IMR-90 (cell line): ENCODE measurements at regions not wholly inside any gene's neighbourhood (a gene's known extent, or its start where the extent isn't known, plus 50 kb on each side); places are given as distances from the start of the nearest gene placed in this dataset.

Experiments
- ATAC-seq: fragments of 200-7000 bp; cut with Tn5 transposase; 2 replicates; pipeline ENCODE4 v1.9.1; 2020; ENCODE audit warnings: low read depth, mild to moderate bottlenecking, moderate library complexity
- BruUV-seq: library from RNA; stranded (reverse); fragments of 400-500 nt; replicated peaks from 2 replicates; lab custom pipeline; 2021; lab: Mats Ljungman, UMichigan
- CTCF ChIA-PET: fragments of 300-600 bp; formaldehyde crosslinking; extraction: SDS; loops from one replicate; lab custom pipeline; 2021; ENCODE audit warnings: antibody characterized with exemption; lab: Yijun Ruan, JAX
- POLR2A ChIA-PET: fragments of 300-600 bp; sonication (Branson Sonifier 250); formaldehyde crosslinking; loops from one replicate; lab custom pipeline; 2022; ENCODE audit warnings: antibody characterized with exemption; ENCODE audit not compliant: unreplicated experiment; lab: Charles Lee
- DNase-seq: peaks from one replicate; pipeline ENCODE4 v3.0.0; 2013
- H2AFZ ChIP-seq: replicated peaks from 2 replicates; pipeline ENCODE3; 2013; ENCODE audit warnings: low read length, mild to moderate bottlenecking; ENCODE audit not compliant: poor library complexity
- H2AK5ac ChIP-seq: 2 replicates; pipeline ENCODE4 v1.6.1; 2013; ENCODE audit warnings: low read depth, low read length, inconsistent platforms
- H2AK9ac ChIP-seq: replicated peaks from 2 replicates; pipeline ENCODE3; 2013; ENCODE audit warnings: mild to moderate bottlenecking, low read depth, low read length, moderate library complexity; ENCODE audit not compliant: poor library complexity
- H2BK120ac ChIP-seq: 2 replicates; pipeline ENCODE4 v1.6.1; 2013; ENCODE audit warnings: low read depth, low read length, inconsistent platforms
- H2BK15ac ChIP-seq: 3 replicates; pipeline ENCODE4 v1.6.1; 2013; ENCODE audit warnings: low read depth, low read length, inconsistent platforms
- H2BK20ac ChIP-seq: 2 replicates; pipeline ENCODE4 v1.6.1; 2013; ENCODE audit warnings: low read depth, mild to moderate bottlenecking, inconsistent platforms, low read length, moderate library complexity
- H2BK5ac ChIP-seq: 2 replicates; pipeline ENCODE4 v1.6.1; 2013; ENCODE audit warnings: mild to moderate bottlenecking, low read depth, low read length, inconsistent platforms; ENCODE audit not compliant: poor library complexity, severe bottlenecking
- H3K14ac ChIP-seq: replicated peaks from 2 replicates; pipeline ENCODE4 v1.6.1; 2013; ENCODE audit warnings: low read depth, low read length, inconsistent platforms
- H3K18ac ChIP-seq: 2 replicates; pipeline ENCODE4 v1.6.1; 2013; ENCODE audit warnings: low read depth, low read length, control low read depth
- H3K23ac ChIP-seq: 2 replicates; pipeline ENCODE4 v1.6.1; 2013; ENCODE audit warnings: low read depth, low read length, inconsistent platforms
- H3K27ac ChIP-seq: 2 replicates; pipeline ENCODE4 v1.5.1; 2013; ENCODE audit warnings: mild to moderate bottlenecking, control low read depth, low read length; ENCODE audit not compliant: insufficient read depth
- H3K27me3 ChIP-seq: 2 replicates; pipeline ENCODE4 v1.6.1; 2013; ENCODE audit warnings: low read length; ENCODE audit not compliant: control insufficient read depth, insufficient read depth
- H3K36me3 ChIP-seq: 2 replicates; pipeline ENCODE4 v1.6.1; 2013; ENCODE audit warnings: low read length, mixed read lengths; ENCODE audit not compliant: control insufficient read depth, insufficient read depth
- H3K4ac ChIP-seq: 2 replicates; pipeline ENCODE4 v1.6.1; 2013; ENCODE audit warnings: low read depth, low read length, inconsistent platforms
- H3K4me1 ChIP-seq: 2 replicates; pipeline ENCODE4 v1.6.1; 2013; ENCODE audit warnings: low read length, mixed read lengths; ENCODE audit not compliant: control insufficient read depth, insufficient read depth
- H3K4me2 ChIP-seq: 2 replicates; pipeline ENCODE4 v1.6.1; 2013; ENCODE audit warnings: low read depth, mild to moderate bottlenecking, control low read depth, low read length, moderate library complexity
- H3K4me3 ChIP-seq: 2 replicates; pipeline ENCODE4 v1.5.1; 2013; ENCODE audit warnings: low read depth, mild to moderate bottlenecking, control low read depth, low read length, moderate library complexity; ENCODE audit not compliant: insufficient read depth
- H3K56ac ChIP-seq: 2 replicates; pipeline ENCODE4 v1.6.1; 2013; ENCODE audit warnings: low read length, inconsistent platforms; ENCODE audit not compliant: insufficient read depth; ENCODE audit errors: extremely low read depth
- H3K79me1 ChIP-seq, 2 experiments: 2 replicates each; pipeline ENCODE4 v1.6.1; 2013; ENCODE audit warnings: low read length in 2 of 2, inconsistent platforms in 1 of 2, low read depth in 1 of 2
- H3K9ac ChIP-seq: 2 replicates; pipeline ENCODE4 v1.6.1; 2013; ENCODE audit warnings: low read depth, low read length, control low read depth
- H3K9me1 ChIP-seq: 2 replicates; pipeline ENCODE4 v1.6.1; 2013; ENCODE audit warnings: low read length, inconsistent platforms; ENCODE audit not compliant: insufficient read depth
- H3K9me3 ChIP-seq: 2 replicates; pipeline ENCODE4 v1.6.1; 2013; ENCODE audit warnings: low read length; ENCODE audit not compliant: control insufficient read depth, insufficient read depth
- H4K20me1 ChIP-seq: 2 replicates; pipeline ENCODE4 v1.6.1; 2013; ENCODE audit warnings: low read length, inconsistent platforms; ENCODE audit not compliant: insufficient read depth
- H4K5ac ChIP-seq: 2 replicates; pipeline ENCODE4 v1.6.1; 2013; ENCODE audit warnings: mild to moderate bottlenecking, low read depth, low read length, control low read depth
- H4K8ac ChIP-seq, 2 experiments: 2 replicates each; pipeline ENCODE4 v1.6.1; 2013; ENCODE audit warnings: low read depth in 2 of 2, low read length in 2 of 2, control low read depth in 1 of 2, inconsistent platforms in 1 of 2
- H4K91ac ChIP-seq: 2 replicates; pipeline ENCODE4 v1.6.1; 2013; ENCODE audit warnings: low read depth, low read length, inconsistent platforms; ENCODE audit not compliant: insufficient read depth
- BHLHE40 ChIP-seq: fragments of 150-350 bp; IDR thresholded peaks from 2 replicates; pipeline ENCODE4 v1.6.1; 2016; ENCODE audit warnings: mild to moderate bottlenecking, low read depth, low read length
- CEBPB ChIP-seq: IDR thresholded peaks from 2 replicates; pipeline ENCODE4 v1.6.1; 2012; ENCODE audit warnings: low read depth, low read length, improper control_type of control experiment
- CHD1 ChIP-seq: IDR thresholded peaks from 2 replicates; pipeline ENCODE4 v1.6.1; 2012; ENCODE audit warnings: low read depth, low read length, improper control_type of control experiment
- FOS ChIP-seq: fragments of 150-350 bp; IDR thresholded peaks from 2 replicates; pipeline ENCODE4 v1.6.1; 2016; ENCODE audit warnings: low read depth, low read length
- MAFK ChIP-seq: IDR thresholded peaks from 2 replicates; pipeline ENCODE4 v1.6.1; 2012; ENCODE audit warnings: low read depth, low read length, improper control_type of control experiment
- MAZ ChIP-seq: IDR thresholded peaks from 2 replicates; pipeline ENCODE4 v1.6.1; 2012; ENCODE audit warnings: low read depth, mild to moderate bottlenecking, low read length, improper control_type of control experiment, moderate library complexity, borderline replicate concordance
- MXI1 ChIP-seq: IDR thresholded peaks from 2 replicates; pipeline ENCODE4 v1.6.1; 2012; ENCODE audit warnings: low read depth, mild to moderate bottlenecking, low read length, moderate library complexity, borderline replicate concordance
- NFE2L2 ChIP-seq: fragments of 150-350 bp; IDR thresholded peaks from 2 replicates; pipeline ENCODE4 v1.6.1; 2016; ENCODE audit warnings: low read depth, mild to moderate bottlenecking, low read length
- POLR2A ChIP-seq: IDR thresholded peaks from 2 replicates; pipeline ENCODE4 v1.6.1; 2012; ENCODE audit warnings: mild to moderate bottlenecking, low read depth, low read length
- RAD21 ChIP-seq: IDR thresholded peaks from 2 replicates; pipeline ENCODE4 v1.6.1; 2012; ENCODE audit warnings: low read length, improper control_type of control experiment
- RCOR1 ChIP-seq: IDR thresholded peaks from 2 replicates; pipeline ENCODE4 v1.6.1; 2012; ENCODE audit warnings: mild to moderate bottlenecking, low read length, improper control_type of control experiment; ENCODE audit not compliant: insufficient replicate concordance
- RFX5 ChIP-seq: IDR thresholded peaks from 2 replicates; pipeline ENCODE4 v1.8.0; 2012; ENCODE audit warnings: low read depth, mild to moderate bottlenecking, low read length, moderate library complexity
- SMC3 ChIP-seq: fragments of 150-350 bp; IDR thresholded peaks from 2 replicates; pipeline ENCODE4 v1.6.1; 2016; ENCODE audit warnings: low read depth, mild to moderate bottlenecking, antibody characterized with exemption, low read length, moderate library complexity
- WGBS, 2 experiments: methylation state at CpG; one replicate each; pipeline versions ENCODE4 v1.1.5 to v1.1.7; 2013; ENCODE audit warnings: missing lambda C conversion rate in 2 of 2; ENCODE audit not compliant: insufficient read length in 1 of 2; ENCODE audit errors: extremely low coverage in 2 of 2; 5-methylcytosine and 5-hydroxymethylcytosine counted together
- dilution Hi-C: fragments of 300-500 bp; cut with HindIII; formaldehyde crosslinking; loops from one replicate; pipeline ENCODE4 v1.14.3; 2018; ENCODE audit warnings: low sequenced_read_pairs; ENCODE audit not compliant: unreplicated experiment
- in situ Hi-C: fragments of 300-500 bp; cut with MboI; formaldehyde crosslinking; loops from 3 replicates; pipeline ENCODE4 v1.14.3; 2019; ENCODE audit warnings: low sequenced_read_pairs, inconsistent platforms, mixed read lengths
- intact Hi-C: fragments of 100-400 bp; cut with micrococcal nuclease; formaldehyde crosslinking; loops from 2 replicates; pipeline ENCODE4 v1.10.0; 2022
- TF ChIP-seq, protein P1 (sequence below): fragments of 150-350 bp; IDR thresholded peaks from 2 replicates; pipeline ENCODE4 v1.6.1; 2017; ENCODE audit warnings: mild to moderate bottlenecking, antibody characterized with exemption, low read length, low read depth
- TF ChIP-seq, protein P2 (sequence below): conservative IDR thresholded peaks from 2 replicates; pipeline ENCODE4 v1.5.1; 2012; ENCODE audit warnings: mild to moderate bottlenecking, low read depth, low read length, improper control_type of control experiment
- TF ChIP-seq, protein P3 (sequence below): fragments of 150-350 bp; IDR thresholded peaks from 2 replicates; pipeline ENCODE4 v1.6.1; 2016; ENCODE audit warnings: low read depth, mild to moderate bottlenecking, low read length, moderate library complexity, borderline replicate concordance

DNA sequence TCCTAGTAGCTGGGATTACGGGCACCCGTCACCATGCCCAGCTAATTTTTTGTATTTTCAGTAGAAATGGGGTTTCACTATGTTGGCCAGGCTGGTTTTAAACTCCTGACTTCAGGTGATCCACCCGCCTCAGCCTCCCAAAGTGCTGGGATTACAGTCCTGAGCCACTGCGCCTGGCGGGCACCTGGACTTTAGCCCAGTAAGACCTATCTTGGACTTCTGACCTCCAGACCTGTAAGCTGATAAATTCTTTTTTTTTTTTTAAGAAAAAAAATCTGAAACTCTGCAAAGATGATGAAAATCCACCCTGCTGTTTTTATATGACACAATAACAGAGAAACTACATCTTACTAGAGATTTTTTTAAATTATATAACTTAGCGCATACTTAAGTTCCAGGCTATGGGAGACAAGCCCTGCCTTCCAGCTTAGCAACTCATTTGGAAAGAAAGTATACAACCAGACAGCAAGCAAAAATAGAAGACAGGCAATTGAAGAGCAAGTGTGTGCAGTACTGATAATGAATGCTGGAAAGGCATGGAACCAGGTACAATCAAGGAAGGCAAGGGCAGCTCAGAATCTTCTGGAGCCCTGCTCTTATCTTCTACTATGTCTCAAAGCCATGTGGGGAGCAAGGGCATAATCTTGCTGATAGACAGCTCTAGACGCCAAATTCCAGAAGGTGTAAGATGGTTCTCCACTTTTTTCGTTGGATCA lies 104.2 kb downstream of the CD83 start:
- H2AFZ ChIP-seq, result no peak overlapping the region
- H3K27ac ChIP-seq, result no peak overlapping the region
- H3K36me3 ChIP-seq, result no peaks in the 10 kb centered on the region
- no peak overlapping the region for H3K23ac ChIP-seq
- no peak overlapping the region for H2BK5ac ChIP-seq
- H3K4ac ChIP-seq, result no peak overlapping the region
- peaks cover 3% of the 10 kb centered on the region for H3K9me3 ChIP-seq
- H3K18ac ChIP-seq, result no peak overlapping the region
- H2BK20ac ChIP-seq, result no peak overlapping the region
- H2BK120ac ChIP-seq, result no peak overlapping the region
- WGBS, 2 experiments, result 100% methylated on average over 1 of the region's 8 CpGs; no CpG with 5 or more reads in 1 of the 2 experiments
- H2AK5ac ChIP-seq, result no peak overlapping the region
- no peak overlapping the region for H3K14ac ChIP-seq
- H4K5ac ChIP-seq, result no peak overlapping the region
- no peak overlapping the region for H4K8ac ChIP-seq
- in situ Hi-C loops, result loop anchor here (25.0 kb wide), 2 partner anchors 616 to 1391 kb away; no protein-coding TSS in a partner anchor
- H3K4me2 ChIP-seq, result no peak overlapping the region
- no peaks in the 10 kb centered on the region; the same call in 1 of the 2 replicates for H3K9me1 ChIP-seq
- no peaks in the 10 kb centered on the region for H3K27me3 ChIP-seq
- no peak overlapping the region for H2AK9ac ChIP-seq
- H3K4me1 ChIP-seq, result peaks cover 2% of the 10 kb centered on the region; the same call in 1 of the 2 replicates
- H3K56ac ChIP-seq, result no peak overlapping the region
- no peaks in the 10 kb centered on the region for H4K20me1 ChIP-seq
- intact Hi-C loops, result no loop called here
- H2BK15ac ChIP-seq, result no peak overlapping the region
- ChIA-PET CTCF (interaction anchor here (0.6 kb wide), 1 partner anchor 130 kb away, joined by 3 read pairs; no protein-coding TSS in a partner anchor), POLR2A (no interaction called here)
- DNase-seq (no peak), ATAC-seq (no peak)
- no peaks in the 10 kb centered on the region for H3K79me1 ChIP-seq
- dilution Hi-C loops, result no loop called here
- TF ChIP-seq MAFK (no peak), CHD1 (no peak), RFX5 (no peak), MAZ (no peak), POLR2A (no peak), RAD21 (no peak), MXI1 (no peak), SMC3 (no peak), CEBPB (no peak), RCOR1 (no peak), BHLHE40 (no peak), FOS (no peak), NFE2L2 (no peak)
- TF ChIP-seq, protein P1, sequence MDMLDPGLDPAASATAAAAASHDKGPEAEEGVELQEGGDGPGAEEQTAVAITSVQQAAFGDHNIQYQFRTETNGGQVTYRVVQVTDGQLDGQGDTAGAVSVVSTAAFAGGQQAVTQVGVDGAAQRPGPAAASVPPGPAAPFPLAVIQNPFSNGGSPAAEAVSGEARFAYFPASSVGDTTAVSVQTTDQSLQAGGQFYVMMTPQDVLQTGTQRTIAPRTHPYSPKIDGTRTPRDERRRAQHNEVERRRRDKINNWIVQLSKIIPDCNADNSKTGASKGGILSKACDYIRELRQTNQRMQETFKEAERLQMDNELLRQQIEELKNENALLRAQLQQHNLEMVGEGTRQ, result no peak
- TF ChIP-seq, protein P2, sequence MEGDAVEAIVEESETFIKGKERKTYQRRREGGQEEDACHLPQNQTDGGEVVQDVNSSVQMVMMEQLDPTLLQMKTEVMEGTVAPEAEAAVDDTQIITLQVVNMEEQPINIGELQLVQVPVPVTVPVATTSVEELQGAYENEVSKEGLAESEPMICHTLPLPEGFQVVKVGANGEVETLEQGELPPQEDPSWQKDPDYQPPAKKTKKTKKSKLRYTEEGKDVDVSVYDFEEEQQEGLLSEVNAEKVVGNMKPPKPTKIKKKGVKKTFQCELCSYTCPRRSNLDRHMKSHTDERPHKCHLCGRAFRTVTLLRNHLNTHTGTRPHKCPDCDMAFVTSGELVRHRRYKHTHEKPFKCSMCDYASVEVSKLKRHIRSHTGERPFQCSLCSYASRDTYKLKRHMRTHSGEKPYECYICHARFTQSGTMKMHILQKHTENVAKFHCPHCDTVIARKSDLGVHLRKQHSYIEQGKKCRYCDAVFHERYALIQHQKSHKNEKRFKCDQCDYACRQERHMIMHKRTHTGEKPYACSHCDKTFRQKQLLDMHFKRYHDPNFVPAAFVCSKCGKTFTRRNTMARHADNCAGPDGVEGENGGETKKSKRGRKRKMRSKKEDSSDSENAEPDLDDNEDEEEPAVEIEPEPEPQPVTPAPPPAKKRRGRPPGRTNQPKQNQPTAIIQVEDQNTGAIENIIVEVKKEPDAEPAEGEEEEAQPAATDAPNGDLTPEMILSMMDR, result no peak
- TF ChIP-seq, protein P3, sequence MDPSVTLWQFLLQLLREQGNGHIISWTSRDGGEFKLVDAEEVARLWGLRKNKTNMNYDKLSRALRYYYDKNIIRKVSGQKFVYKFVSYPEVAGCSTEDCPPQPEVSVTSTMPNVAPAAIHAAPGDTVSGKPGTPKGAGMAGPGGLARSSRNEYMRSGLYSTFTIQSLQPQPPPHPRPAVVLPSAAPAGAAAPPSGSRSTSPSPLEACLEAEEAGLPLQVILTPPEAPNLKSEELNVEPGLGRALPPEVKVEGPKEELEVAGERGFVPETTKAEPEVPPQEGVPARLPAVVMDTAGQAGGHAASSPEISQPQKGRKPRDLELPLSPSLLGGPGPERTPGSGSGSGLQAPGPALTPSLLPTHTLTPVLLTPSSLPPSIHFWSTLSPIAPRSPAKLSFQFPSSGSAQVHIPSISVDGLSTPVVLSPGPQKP, result no peak
- no peak overlapping the region for H4K91ac ChIP-seq
- no TSS peak for BruUV-seq
- H3K9ac ChIP-seq, result no peak overlapping the region
- H3K4me3 ChIP-seq, result no peak overlapping the region
